OCI-M2 (cell line): ENCODE measurements at regions not wholly inside any gene's neighbourhood (a gene's known extent, or its start where the extent isn't known, plus 50 kb on each side); places are given as distances from the start of the nearest gene placed in this dataset.

Experiments
- DNase-seq: peaks from one replicate; lab custom pipeline; 2025; ENCODE audit not compliant: unreplicated experiment; lab: John Stamatoyannopoulos, UW

GRCh38 chr2:176388861-176389260 is 119.6 kb downstream of the MTX2 start:
- no peak for DNase-seq

GRCh38 chr2:176390276-176391147 is 121.3 kb downstream of the MTX2 start:
- DNase-seq: no peak

GRCh38 chr2:176391148-176391419 is 121.8 kb downstream of the MTX2 start:
- no peak for DNase-seq

GRCh38 chr2:176392249-176392648 is 123.0 kb downstream of the MTX2 start:
- DNase-seq: no peak

GRCh38 chr2:176392744-176393414 is 123.6 kb downstream of the MTX2 start:
- no peak for DNase-seq

GRCh38 chr2:176395273-176395854 is 126.1 kb downstream of the MTX2 start:
- DNase-seq: no peak

- DNase-seq: no peak
Measured at GRCh38 chr2:176398243-176399073, 129.2 kb downstream of the MTX2 start.

- no peak for DNase-seq
Measured at GRCh38 chr2:176399074-176399598, 129.9 kb downstream of the MTX2 start.

- no peak for DNase-seq
Measured at GRCh38 chr2:176405477-176405876, 136.2 kb downstream of the MTX2 start.

GRCh38 chr2:176407706-176408105 is 138.5 kb downstream of the MTX2 start:
- DNase-seq: no peak

- DNase-seq: no peak
Measured at GRCh38 chr2:176409671-176410070, 140.4 kb downstream of the MTX2 start.

- DNase-seq: no peak
Measured at GRCh38 chr2:176412136-176412535, 142.9 kb downstream of the MTX2 start.

GRCh38 chr2:176413786-176414185 is 144.5 kb downstream of the MTX2 start:
- DNase-seq: no peak

GRCh38 chr2:176414641-176415040 is 145.4 kb downstream of the MTX2 start:
- no peak for DNase-seq

- no peak for DNase-seq
Measured at GRCh38 chr2:176415174-176415895, 146.1 kb downstream of the MTX2 start.

- DNase-seq: no peak
Measured at GRCh38 chr2:176415937-176416499, 146.8 kb downstream of the MTX2 start.

- no peak for DNase-seq
Measured at GRCh38 chr2:176418768-176419167, 149.5 kb downstream of the MTX2 start.

- DNase-seq: no peak
Measured at GRCh38 chr2:176419591-176420071, 150.4 kb downstream of the MTX2 start.

GRCh38 chr2:176421297-176422050 is 152.2 kb downstream of the MTX2 start:
- DNase-seq: no peak
